Mucosa of descending colon (tissue), 3 donors: ENCODE measurements at regions not wholly inside any gene's neighbourhood (a gene's known extent, or its start where the extent isn't known, plus 50 kb on each side); places are given as distances from the start of the nearest gene placed in this dataset.
"Not testable (repeated sequence)": the region's sequence is repeated elsewhere in the genome, so short reads cannot be mapped to it uniquely, and the experiment has no call there.

ENCODE experiments used
- ATAC-seq: fragments of 200-7000 bp; cut with Tn5 transposase; one replicate; pipeline ENCODE4 v1.9.1; 2020; ENCODE audit warnings: mild to moderate bottlenecking, moderate library complexity
- DNase-seq, 3 donors: peaks; one replicate each; pipeline ENCODE4 v3.0.0-alpha.2; 2020
- H3K36me3 ChIP-seq: fragments of 200-600 bp; one replicate; pipeline ENCODE4 v1.8.0; 2021; ENCODE audit warnings: low read depth, mild to moderate bottlenecking
- H3K4me1 ChIP-seq: fragments of 200-600 bp; one replicate; pipeline ENCODE4 v1.8.0; 2021; ENCODE audit warnings: low read depth, mild to moderate bottlenecking
- H3K4me3 ChIP-seq: fragments of 200-600 bp; one replicate; pipeline ENCODE4 v1.8.0; 2021; ENCODE audit warnings: mild to moderate bottlenecking
- H3K9me3 ChIP-seq: fragments of 200-600 bp; one replicate; pipeline ENCODE4 v1.8.0; 2021; ENCODE audit warnings: mild to moderate bottlenecking
- CTCF ChIP-seq: fragments of 200-600 bp; IDR thresholded peaks from one replicate; pipeline ENCODE4 v1.8.0; 2022; ENCODE audit warnings: antibody characterized with exemption, mild to moderate bottlenecking
- intact Hi-C, 2 donors: fragments of 100-400 bp; cut with DNase I in 1 of 2; cut with micrococcal nuclease in 1 of 2; formaldehyde crosslinking; loops; one replicate each; pipeline versions ENCODE4 v1.11.0 to v1.11.1; 2022; cut with DNase I, micrococcal nuclease
- donor health status: DM: no; HTN: no; CAD: no; lungs with moderate emphysema.
- donor health status: DM: no; HTN: no; CAD: no.
- donor health status: DM: no; HTN: yes; CAD: no.

- no peak for DNase-seq
- ATAC-seq, result no peak
- Histone ChIP-seq H3K36me3 (no peaks in the 10 kb centered on the region), H3K4me1 (no peaks in the 10 kb centered on the region), H3K4me3 (no peak overlapping the region), H3K9me3 (no peaks in the 10 kb centered on the region)
- intact Hi-C loops, result no loop called here
- no peak for TF ChIP-seq CTCF
These were observed 398.4 kb downstream of the BCKDHB start for GRCh38 chr6:80504882-80505281.

GRCh38 chr6:80503660-80504059 is 397.2 kb downstream of the BCKDHB start:
- H3K9me3 ChIP-seq, result no peaks in the 10 kb centered on the region
- intact Hi-C loops, result no loop called here
- TF ChIP-seq CTCF, result no peak
- H3K4me3 ChIP-seq, result no peak overlapping the region
- H3K36me3 ChIP-seq, result no peaks in the 10 kb centered on the region
- DNase-seq (no peak), ATAC-seq (no peak)
- no peaks in the 10 kb centered on the region for H3K4me1 ChIP-seq

- ATAC-seq, result no peak
- Histone ChIP-seq H3K4me3 (no peak overlapping the region), H3K36me3 (no peaks in the 10 kb centered on the region), H3K9me3 (no peaks in the 10 kb centered on the region), H3K4me1 (no peaks in the 10 kb centered on the region)
- intact Hi-C loops, result no loop called here
- DNase-seq, result no peak
- TF ChIP-seq CTCF, result no peak
These were observed 396.4 kb downstream of the BCKDHB start for GRCh38 chr6:80502871-80503270.

- H3K4me1 ChIP-seq, result no peaks in the 10 kb centered on the region
- no peak for TF ChIP-seq CTCF
- H3K4me3 ChIP-seq, result no peak overlapping the region
- intact Hi-C loops, result no loop called here
- no peaks in the 10 kb centered on the region for H3K9me3 ChIP-seq
- no peak for DNase-seq
- ATAC-seq, result no peak
- no peaks in the 10 kb centered on the region for H3K36me3 ChIP-seq
These were observed 395.2 kb downstream of the BCKDHB start for GRCh38 chr6:80501636-80502035.

GRCh38 chr6:80497696-80498486 is 391.4 kb downstream of the BCKDHB start:
- H3K36me3 ChIP-seq, H3K4me1 ChIP-seq, H3K4me3 ChIP-seq, intact Hi-C loops, H3K9me3 ChIP-seq: not testable (repeated sequence)
- ATAC-seq (peak; percentile 36), DNase-seq (peak; percentile 53 to 76 (median 63))

- ATAC-seq (no peak), DNase-seq (no peak)
- no peaks in the 10 kb centered on the region for H3K4me1 ChIP-seq
- H3K9me3 ChIP-seq, result no peaks in the 10 kb centered on the region
- H3K4me3 ChIP-seq, result no peak overlapping the region
- no peaks in the 10 kb centered on the region for H3K36me3 ChIP-seq
- intact Hi-C loops, result no loop called here
- no peak for TF ChIP-seq CTCF
These were observed 383.6 kb downstream of the BCKDHB start for GRCh38 chr6:80489911-80490635.
